ENCODE measurements at regions not wholly inside any gene's neighbourhood (a gene's known extent, or its start where the extent isn't known, plus 50 kb on each side); places are given as distances from the start of the nearest gene placed in this dataset.
"Not testable (repeated sequence)": the region's sequence is repeated elsewhere in the genome, so short reads cannot be mapped to it uniquely, and the experiment has no call there.

- no peaks in the 10 kb centered on the region for H3K9me2 ChIP-seq (replicated peaks; ENCODE audit: insufficient read depth)
- peaks cover 4% of the 10 kb centered on the region for H3K4me1 ChIP-seq (ENCODE audit: insufficient read depth)
- TF ChIP-seq, protein P1, sequence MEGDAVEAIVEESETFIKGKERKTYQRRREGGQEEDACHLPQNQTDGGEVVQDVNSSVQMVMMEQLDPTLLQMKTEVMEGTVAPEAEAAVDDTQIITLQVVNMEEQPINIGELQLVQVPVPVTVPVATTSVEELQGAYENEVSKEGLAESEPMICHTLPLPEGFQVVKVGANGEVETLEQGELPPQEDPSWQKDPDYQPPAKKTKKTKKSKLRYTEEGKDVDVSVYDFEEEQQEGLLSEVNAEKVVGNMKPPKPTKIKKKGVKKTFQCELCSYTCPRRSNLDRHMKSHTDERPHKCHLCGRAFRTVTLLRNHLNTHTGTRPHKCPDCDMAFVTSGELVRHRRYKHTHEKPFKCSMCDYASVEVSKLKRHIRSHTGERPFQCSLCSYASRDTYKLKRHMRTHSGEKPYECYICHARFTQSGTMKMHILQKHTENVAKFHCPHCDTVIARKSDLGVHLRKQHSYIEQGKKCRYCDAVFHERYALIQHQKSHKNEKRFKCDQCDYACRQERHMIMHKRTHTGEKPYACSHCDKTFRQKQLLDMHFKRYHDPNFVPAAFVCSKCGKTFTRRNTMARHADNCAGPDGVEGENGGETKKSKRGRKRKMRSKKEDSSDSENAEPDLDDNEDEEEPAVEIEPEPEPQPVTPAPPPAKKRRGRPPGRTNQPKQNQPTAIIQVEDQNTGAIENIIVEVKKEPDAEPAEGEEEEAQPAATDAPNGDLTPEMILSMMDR (IDR thresholded peaks at IDR 0.05; ENCODE audit: poor library complexity), result no peak
- no peak for TF ChIP-seq EZH2 (IDR thresholded peaks at IDR 0.05; ENCODE audit: borderline replicate concordance)
- no peak for TF ChIP-seq EZH2phosphoT487 (IDR thresholded peaks at IDR 0.05; ENCODE audit: low read depth, severe bottlenecking, unreplicated experiment)
- no peaks in the 10 kb centered on the region for H3K27me3 ChIP-seq
- H3K79me2 ChIP-seq, result no peaks in the 10 kb centered on the region
- H2AFZ ChIP-seq, result no peak overlapping the region
- H3K27ac ChIP-seq, result no peak overlapping the region
- H3K36me3 ChIP-seq (replicated peaks; ENCODE audit: insufficient read depth, low read depth), result no peaks in the 10 kb centered on the region
- 80% methylated on average over 5 of the region's 5 CpGs for WGBS (ENCODE audit: low lambda C conversion rate, missing lambda C conversion rate)
- no peak overlapping the region for H3K4me3 ChIP-seq
- H3K9me3 ChIP-seq (ENCODE audit: low read depth), result no peaks in the 10 kb centered on the region
- H3K4me2 ChIP-seq, result no peak overlapping the region
- no peak for DNase-seq (ENCODE audit: low spot score)
- no peaks in the 10 kb centered on the region for H4K20me1 ChIP-seq (ENCODE audit: insufficient read depth, poor library complexity, severe bottlenecking)
These were observed 446.7 kb upstream of the ACTBL2 start for GRCh38 chr5:57929271-57929670.

- not testable (repeated sequence) for H3K9me3 ChIP-seq (ENCODE audit: low read depth); DNase-seq (ENCODE audit: low spot score); H3K27me3 ChIP-seq; H3K4me1 ChIP-seq (ENCODE audit: insufficient read depth); H3K4me3 ChIP-seq; H3K4me2 ChIP-seq; H4K20me1 ChIP-seq (ENCODE audit: insufficient read depth, poor library complexity, severe bottlenecking); H3K36me3 ChIP-seq (replicated peaks; ENCODE audit: insufficient read depth, low read depth); H3K27ac ChIP-seq; H2AFZ ChIP-seq; H3K79me2 ChIP-seq; H3K9me2 ChIP-seq (replicated peaks; ENCODE audit: insufficient read depth)
- WGBS (ENCODE audit: low lambda C conversion rate, missing lambda C conversion rate), result 91% methylated on average over 6 of the region's 6 CpGs
These were observed 440.5 kb upstream of the ACTBL2 start for GRCh38 chr5:57923094-57923493.

DNA sequence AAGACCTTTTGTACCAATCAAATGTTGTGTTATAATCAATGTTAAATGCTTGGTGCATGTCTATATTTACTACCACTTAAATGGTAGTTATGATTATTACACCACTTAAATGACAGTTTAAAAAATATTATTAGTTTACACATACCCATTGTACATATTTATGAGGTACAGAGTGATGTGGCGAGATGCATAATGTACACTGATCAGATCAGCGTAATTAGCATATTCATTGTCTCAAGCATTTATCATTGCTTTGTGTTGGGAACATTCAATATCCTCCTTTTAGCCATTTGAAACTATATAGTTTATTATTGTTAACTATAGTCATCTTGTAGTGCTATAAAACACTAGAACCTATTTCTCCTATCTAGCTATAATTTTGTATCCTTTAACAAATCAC lies 434.4 kb upstream of the ACTBL2 start:
- Histone ChIP-seq H3K4me3 (no peak overlapping the region), H2AFZ (no peak overlapping the region), H4K20me1 (ENCODE audit: insufficient read depth, poor library complexity, severe bottlenecking) (no peaks in the 10 kb centered on the region), H3K9me2 (replicated peaks; ENCODE audit: insufficient read depth) (no peaks in the 10 kb centered on the region), H3K4me2 (no peak overlapping the region), H3K27ac (no peak overlapping the region), H3K79me2 (no peaks in the 10 kb centered on the region), H3K36me3 (replicated peaks; ENCODE audit: insufficient read depth, low read depth) (no peaks in the 10 kb centered on the region), H3K27me3 (no peaks in the 10 kb centered on the region), H3K4me1 (ENCODE audit: insufficient read depth) (no peaks in the 10 kb centered on the region), H3K9me3 (ENCODE audit: low read depth) (no peaks in the 10 kb centered on the region)
- 50% methylated on average over 2 of the region's 2 CpGs for WGBS (ENCODE audit: low lambda C conversion rate, missing lambda C conversion rate)
- no peak for DNase-seq (ENCODE audit: low spot score)
- TF ChIP-seq EZH2phosphoT487 (IDR thresholded peaks at IDR 0.05; ENCODE audit: low read depth, severe bottlenecking, unreplicated experiment) (no peak), EZH2 (IDR thresholded peaks at IDR 0.05; ENCODE audit: borderline replicate concordance) (no peak)
- TF ChIP-seq, protein P1 (IDR thresholded peaks at IDR 0.05; ENCODE audit: poor library complexity), result no peak

DNA sequence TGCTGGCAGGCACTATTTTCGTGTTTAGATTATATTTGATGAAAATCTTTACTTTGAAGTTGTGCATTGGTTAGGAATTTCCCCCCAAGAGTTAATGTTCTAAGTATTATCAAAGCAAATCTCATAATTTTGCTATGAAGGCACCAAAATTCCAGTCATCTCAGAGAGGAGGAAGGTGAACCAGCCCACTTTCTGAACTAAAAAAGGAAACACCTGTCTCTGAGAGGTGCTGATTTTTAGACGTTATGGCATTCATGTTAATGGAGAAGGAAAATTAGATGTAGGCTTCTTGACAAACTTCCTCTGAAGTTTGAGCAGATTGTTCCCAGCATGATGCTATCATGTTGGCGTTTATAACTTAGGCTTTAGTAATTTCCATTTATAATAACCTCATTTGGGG lies 432.9 kb upstream of the ACTBL2 start:
- Histone ChIP-seq H3K9me2 (replicated peaks; ENCODE audit: insufficient read depth) (no peaks in the 10 kb centered on the region), H2AFZ (no peak overlapping the region), H3K36me3 (replicated peaks; ENCODE audit: insufficient read depth, low read depth) (no peaks in the 10 kb centered on the region), H3K27ac (no peak overlapping the region), H3K4me2 (no peak overlapping the region), H3K79me2 (no peaks in the 10 kb centered on the region), H3K27me3 (no peaks in the 10 kb centered on the region), H4K20me1 (ENCODE audit: insufficient read depth, poor library complexity, severe bottlenecking) (no peaks in the 10 kb centered on the region), H3K9me3 (ENCODE audit: low read depth) (no peaks in the 10 kb centered on the region), H3K4me1 (ENCODE audit: insufficient read depth) (no peaks in the 10 kb centered on the region), H3K4me3 (no peak overlapping the region)
- DNase-seq (ENCODE audit: low spot score), result no peak
- TF ChIP-seq, protein P1 (IDR thresholded peaks at IDR 0.05; ENCODE audit: poor library complexity), result no peak
- TF ChIP-seq EZH2 (IDR thresholded peaks at IDR 0.05; ENCODE audit: borderline replicate concordance), result no peak
- no peak for TF ChIP-seq EZH2phosphoT487 (IDR thresholded peaks at IDR 0.05; ENCODE audit: low read depth, severe bottlenecking, unreplicated experiment)
- WGBS (ENCODE audit: low lambda C conversion rate, missing lambda C conversion rate), result 74% methylated on average over 3 of the region's 3 CpGs

Data from hepatocyte (in vitro differentiated cells).